Right lobe of liver (tissue), 4 donors: ENCODE measurements at regions not wholly inside any gene's neighbourhood (a gene's known extent, or its start where the extent isn't known, plus 50 kb on each side); places are given as distances from the start of the nearest gene placed in this dataset.

Experiments
- POLR2A ChIP-seq: fragments of 450-650 bp; IDR thresholded peaks from one replicate; pipeline ENCODE4 v1.6.1; 2017; ENCODE audit warnings: antibody characterized with exemption, mild to moderate bottlenecking
- TF ChIP-seq, protein P1 (sequence below), 4 donors: fragments of 200-600 bp in 3 of 4; fragments of 450-650 bp in 1 of 4; IDR thresholded peaks; one replicate each; pipeline versions ENCODE4 v1.5.1 to v1.8.0; 2016 to 2022; ENCODE audit warnings: antibody characterized with exemption in 4 of 4, mild to moderate bottlenecking in 2 of 4
- donor health status: DM: no; HTN: no; CAD: no.
- donor health status: DM: no; HTN: no; CAD: no.
- donor health status: DM: no; HTN: yes; CAD: no.

DNA sequence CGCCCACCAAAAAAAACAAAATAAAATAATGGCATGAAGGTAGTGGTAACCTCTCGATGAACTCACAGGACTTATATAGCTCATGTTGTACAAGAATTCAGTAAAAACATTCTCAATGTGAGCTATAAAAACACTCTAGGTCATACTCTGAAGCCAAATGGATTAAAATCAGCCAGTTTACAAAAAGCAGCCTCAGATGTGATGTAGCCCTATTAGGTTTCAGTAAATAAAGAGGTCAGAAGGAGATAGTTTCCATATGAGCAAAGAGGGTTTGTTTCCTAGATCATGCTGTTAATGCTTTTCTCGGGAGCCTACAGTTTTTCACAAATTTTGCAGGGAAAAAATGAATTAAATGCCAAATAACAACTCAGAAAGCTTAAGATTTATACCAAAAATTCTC lies 319.5 kb upstream of the HSF2 start:
- no peak for TF ChIP-seq POLR2A
- TF ChIP-seq, protein P1, sequence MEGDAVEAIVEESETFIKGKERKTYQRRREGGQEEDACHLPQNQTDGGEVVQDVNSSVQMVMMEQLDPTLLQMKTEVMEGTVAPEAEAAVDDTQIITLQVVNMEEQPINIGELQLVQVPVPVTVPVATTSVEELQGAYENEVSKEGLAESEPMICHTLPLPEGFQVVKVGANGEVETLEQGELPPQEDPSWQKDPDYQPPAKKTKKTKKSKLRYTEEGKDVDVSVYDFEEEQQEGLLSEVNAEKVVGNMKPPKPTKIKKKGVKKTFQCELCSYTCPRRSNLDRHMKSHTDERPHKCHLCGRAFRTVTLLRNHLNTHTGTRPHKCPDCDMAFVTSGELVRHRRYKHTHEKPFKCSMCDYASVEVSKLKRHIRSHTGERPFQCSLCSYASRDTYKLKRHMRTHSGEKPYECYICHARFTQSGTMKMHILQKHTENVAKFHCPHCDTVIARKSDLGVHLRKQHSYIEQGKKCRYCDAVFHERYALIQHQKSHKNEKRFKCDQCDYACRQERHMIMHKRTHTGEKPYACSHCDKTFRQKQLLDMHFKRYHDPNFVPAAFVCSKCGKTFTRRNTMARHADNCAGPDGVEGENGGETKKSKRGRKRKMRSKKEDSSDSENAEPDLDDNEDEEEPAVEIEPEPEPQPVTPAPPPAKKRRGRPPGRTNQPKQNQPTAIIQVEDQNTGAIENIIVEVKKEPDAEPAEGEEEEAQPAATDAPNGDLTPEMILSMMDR (IDR thresholded peaks at IDR 0.05): no peak
